PC-3 (cell line): ENCODE measurements at regions not wholly inside any gene's neighbourhood (a gene's known extent, or its start where the extent isn't known, plus 50 kb on each side); places are given as distances from the start of the nearest gene placed in this dataset.

Experiments used
- EZH2 ChIP-seq: fragments of 300-600 bp; sonication (generic); IDR thresholded peaks from one replicate; pipeline ENCODE4 v1.6.1; 2017; ENCODE audit warnings: antibody characterized with exemption, mild to moderate bottlenecking, low read length; ENCODE audit not compliant: unreplicated experiment
- EZH2phosphoT487 ChIP-seq: fragments of 300-600 bp; sonication (generic); IDR thresholded peaks from 2 replicates; pipeline ENCODE4 v1.6.1; 2018; ENCODE audit warnings: mild to moderate bottlenecking, antibody characterized with exemption, low read length, borderline replicate concordance
- TF ChIP-seq, protein P1 (sequence below): fragments of 300-600 bp; sonication (generic); conservative IDR thresholded peaks from 2 replicates; pipeline ENCODE4 v1.5.1; 2017; ENCODE audit warnings: antibody characterized with exemption, low read depth, mild to moderate bottlenecking, low read length

DNA sequence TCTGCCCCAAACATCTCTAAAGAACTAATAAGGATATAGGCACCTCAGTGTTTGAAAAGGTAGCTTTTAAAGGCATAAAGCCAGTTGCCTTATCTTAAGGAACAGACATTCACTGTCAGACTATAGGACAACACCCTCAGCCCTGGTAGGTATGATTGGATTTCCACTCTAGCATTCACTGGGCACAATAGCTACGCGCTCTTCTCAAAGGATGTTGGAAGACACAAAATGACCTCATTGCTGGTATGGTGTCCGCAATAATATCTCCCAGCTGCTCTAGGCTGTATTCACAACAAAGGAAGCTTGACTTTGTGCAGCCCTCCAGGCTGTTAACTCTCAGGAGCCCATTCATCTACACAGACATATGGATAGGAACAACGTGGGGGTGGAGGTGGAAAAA lies 119.4 kb upstream of the CXADR start:
- no peak for TF ChIP-seq EZH2
- TF ChIP-seq, protein P1, sequence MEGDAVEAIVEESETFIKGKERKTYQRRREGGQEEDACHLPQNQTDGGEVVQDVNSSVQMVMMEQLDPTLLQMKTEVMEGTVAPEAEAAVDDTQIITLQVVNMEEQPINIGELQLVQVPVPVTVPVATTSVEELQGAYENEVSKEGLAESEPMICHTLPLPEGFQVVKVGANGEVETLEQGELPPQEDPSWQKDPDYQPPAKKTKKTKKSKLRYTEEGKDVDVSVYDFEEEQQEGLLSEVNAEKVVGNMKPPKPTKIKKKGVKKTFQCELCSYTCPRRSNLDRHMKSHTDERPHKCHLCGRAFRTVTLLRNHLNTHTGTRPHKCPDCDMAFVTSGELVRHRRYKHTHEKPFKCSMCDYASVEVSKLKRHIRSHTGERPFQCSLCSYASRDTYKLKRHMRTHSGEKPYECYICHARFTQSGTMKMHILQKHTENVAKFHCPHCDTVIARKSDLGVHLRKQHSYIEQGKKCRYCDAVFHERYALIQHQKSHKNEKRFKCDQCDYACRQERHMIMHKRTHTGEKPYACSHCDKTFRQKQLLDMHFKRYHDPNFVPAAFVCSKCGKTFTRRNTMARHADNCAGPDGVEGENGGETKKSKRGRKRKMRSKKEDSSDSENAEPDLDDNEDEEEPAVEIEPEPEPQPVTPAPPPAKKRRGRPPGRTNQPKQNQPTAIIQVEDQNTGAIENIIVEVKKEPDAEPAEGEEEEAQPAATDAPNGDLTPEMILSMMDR = no peak
- no peak for TF ChIP-seq EZH2phosphoT487
